Endothelial cell of umbilical vein (primary cell): ENCODE measurements at regions not wholly inside any gene's neighbourhood (a gene's known extent, or its start where the extent isn't known, plus 50 kb on each side); places are given as distances from the start of the nearest gene placed in this dataset.

Experiments used
- BruUV-seq: library from RNA; stranded (reverse); fragments of 400-500 nt; replicated peaks from 2 replicates; lab custom pipeline; 2021; lab: Mats Ljungman, UMichigan
- CTCF ChIA-PET: fragments of 300-600, 350-600 bp; sonication (Branson Sonifier 250); formaldehyde crosslinking; loops from one replicate; lab custom pipeline; 2021; ENCODE audit warnings: antibody characterized with exemption, inconsistent platforms; lab: Charles Lee
- POLR2A ChIA-PET: fragments of 300-600, 350-600 bp; sonication (Branson Sonifier 250); formaldehyde crosslinking; loops from one replicate; lab custom pipeline; 2021; ENCODE audit warnings: antibody characterized with exemption, inconsistent platforms; lab: Charles Lee
- DNase-seq: peaks from one replicate; pipeline ENCODE4 v3.0.0-alpha.2; 2011; ENCODE audit warnings: low read depth, low spot score
- FAIRE-seq: peaks from 2 replicates; lab custom pipeline; 2011; peaks lifted over from hg19 to GRCh38; lab: Jason Lieb, UNC
- H2AFZ ChIP-seq: 2 replicates; pipeline ENCODE4 v1.6.0; 2012; ENCODE audit warnings: low read depth, low read length, control low read depth, inconsistent platforms
- H3K27ac ChIP-seq: 2 replicates; pipeline ENCODE4 v1.5.1; 2011; ENCODE audit warnings: low read depth, mild to moderate bottlenecking, control low read depth, low read length, moderate library complexity; ENCODE audit not compliant: insufficient read depth
- H3K27me3 ChIP-seq, 2 experiments: 2 replicates each; pipeline versions ENCODE4 v1.6.0 to v1.6.1; 2011; ENCODE audit warnings: low read length in 2 of 2, mixed read lengths in 1 of 2; ENCODE audit not compliant: control insufficient read depth in 2 of 2, insufficient read depth in 2 of 2
- H3K36me3 ChIP-seq, 2 experiments: 2 replicates in 1 of 2; 3 replicates in 1 of 2; pipeline ENCODE4 v1.5.1; 2011; ENCODE audit warnings: low read length in 2 of 2, mild to moderate bottlenecking in 1 of 2, moderate library complexity in 1 of 2; ENCODE audit not compliant: control insufficient read depth in 2 of 2, insufficient read depth in 2 of 2; ENCODE audit errors: extremely low read depth in 1 of 2
- H3K4me1 ChIP-seq: 3 replicates; pipeline ENCODE4 v1.5.1; 2011; ENCODE audit warnings: mild to moderate bottlenecking, low read length; ENCODE audit not compliant: control insufficient read depth, insufficient read depth; ENCODE audit errors: extremely low read depth
- H3K4me2 ChIP-seq: 2 replicates; pipeline ENCODE4 v1.6.1; 2011; ENCODE audit warnings: low read length, control low read depth, mixed read lengths; ENCODE audit not compliant: insufficient read depth
- H3K4me3 ChIP-seq, 3 experiments: fragments of 200-600 bp in 1 of 3; sonication (generic), shearing (Covaris generic) in 1 of 3; replicated peaks in 1 of 3; 2 replicates each; pipeline ENCODE4 v1.5.1; 2011 to 2016; ENCODE audit warnings: control low read depth in 3 of 3, low read length in 3 of 3, mild to moderate bottlenecking in 2 of 3, inconsistent platforms in 1 of 3, low read depth in 1 of 3, moderate library complexity in 1 of 3; ENCODE audit not compliant: insufficient read depth in 1 of 3
- H3K79me2 ChIP-seq: 2 replicates; pipeline ENCODE4 v1.6.0; 2012; ENCODE audit warnings: low read length, inconsistent platforms; ENCODE audit not compliant: control insufficient read depth, insufficient read depth
- H3K9ac ChIP-seq: replicated peaks from 2 replicates; pipeline ENCODE3; 2011; ENCODE audit warnings: low read length, control low read depth; ENCODE audit not compliant: insufficient read depth; ENCODE audit errors: extremely low read depth
- H3K9me1 ChIP-seq: replicated peaks from 3 replicates; pipeline ENCODE4 v1.6.0; 2011; ENCODE audit warnings: mild to moderate bottlenecking, low read length; ENCODE audit not compliant: control insufficient read depth, insufficient read depth; ENCODE audit errors: extremely low read depth
- H3K9me3 ChIP-seq: replicated peaks from 2 replicates; pipeline ENCODE4 v1.5.1; 2012; ENCODE audit warnings: low read length, inconsistent platforms; ENCODE audit not compliant: control insufficient read depth, insufficient read depth
- H4K20me1 ChIP-seq: replicated peaks from 2 replicates; pipeline ENCODE3; 2011; ENCODE audit warnings: mild to moderate bottlenecking, low read length; ENCODE audit not compliant: control insufficient read depth, insufficient read depth; ENCODE audit errors: extremely low read depth
- EZH2 ChIP-seq: IDR thresholded peaks from 2 replicates; pipeline ENCODE4 v1.6.1; 2012; ENCODE audit warnings: borderline replicate concordance, low read depth, mild to moderate bottlenecking, moderate library complexity, low read length, inconsistent platforms; ENCODE audit not compliant: severe bottlenecking
- FOS ChIP-seq: IDR thresholded peaks from 2 replicates; pipeline ENCODE4 v1.6.1; 2011; ENCODE audit warnings: mild to moderate bottlenecking, low read length, moderate library complexity, borderline replicate concordance; ENCODE audit not compliant: insufficient read depth
- GATA2 ChIP-seq: IDR thresholded peaks from 2 replicates; pipeline ENCODE4 v1.7.0; 2011; ENCODE audit warnings: low read depth, mild to moderate bottlenecking, moderate library complexity, mixed read lengths, low read length; ENCODE audit not compliant: insufficient read length, insufficient read depth
- JUN ChIP-seq: IDR thresholded peaks from 2 replicates; pipeline ENCODE4 v1.6.1; 2011; ENCODE audit warnings: borderline replicate concordance, low read depth; ENCODE audit not compliant: insufficient read length, insufficient read depth
- MYC ChIP-seq: IDR thresholded peaks from one replicate; pipeline ENCODE4 v1.6.1; 2011; ENCODE audit warnings: mild to moderate bottlenecking, low read depth, low read length
- POLR2A ChIP-seq: IDR thresholded peaks from 2 replicates; pipeline ENCODE4 v1.6.1; 2012; ENCODE audit warnings: low read depth, mild to moderate bottlenecking, control low read depth, low read length
- POLR2AphosphoS5 ChIP-seq: IDR thresholded peaks from 2 replicates; pipeline ENCODE4 v1.6.1; 2012; ENCODE audit warnings: low read depth, mild to moderate bottlenecking, control low read depth, low read length, moderate library complexity; ENCODE audit not compliant: insufficient read depth
- dilution Hi-C: fragments of 300-500 bp; cut with MboI; formaldehyde crosslinking; loops from one replicate; pipeline ENCODE4 v1.15.0; 2019; ENCODE audit warnings: low sequenced_read_pairs; ENCODE audit not compliant: extremely low pct_ligation_motif_present
- intact Hi-C: fragments of 100-400 bp; cut with micrococcal nuclease; formaldehyde crosslinking; loops from one replicate; pipeline ENCODE4 v1.10.0; 2022
- TF ChIP-seq, protein P1 (sequence below), 2 donors: IDR thresholded peaks; 1 replicate in 1 of 2; 2 replicates in 1 of 2; pipeline ENCODE4 v1.5.1; 2011; ENCODE audit warnings: low read length in 2 of 2, mild to moderate bottlenecking in 2 of 2, moderate library complexity in 2 of 2, control low read depth in 1 of 2, inconsistent platforms in 1 of 2, low read depth in 1 of 2; ENCODE audit not compliant: insufficient read depth in 1 of 2; ENCODE audit errors: extremely low read depth in 1 of 2
- TF ChIP-seq, protein P2 (sequence below): IDR thresholded peaks from 2 replicates; pipeline ENCODE4 v1.6.1; 2011; ENCODE audit not compliant: insufficient read depth, insufficient read length

DNA sequence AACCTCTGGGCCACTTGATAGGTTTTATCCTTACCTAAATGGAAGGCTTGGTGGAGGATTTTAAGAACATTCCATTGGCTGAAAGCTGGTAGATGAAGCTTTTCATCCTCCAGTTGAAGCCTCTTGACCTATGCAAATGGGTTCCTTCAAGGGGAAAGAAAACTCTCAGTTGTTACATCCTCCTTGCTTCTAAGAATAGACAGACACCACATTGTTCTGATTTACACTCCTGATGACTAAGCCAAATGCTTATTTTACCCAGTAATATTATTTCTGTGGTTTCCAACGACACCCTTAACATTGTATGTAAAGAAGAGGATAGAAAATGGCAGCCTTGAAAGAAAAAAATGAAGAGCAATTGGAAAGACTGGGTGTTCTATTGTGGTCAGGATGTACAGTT, 480.5 kb downstream of the OTOL1 start:
- Histone ChIP-seq H3K9me3 (peaks cover 5% of the 10 kb centered on the region), H3K36me3 (no peaks in the 10 kb centered on the region), H3K4me1 (no peaks in the 10 kb centered on the region), H3K79me2 (no peaks in the 10 kb centered on the region), H3K27me3 (no peaks in the 10 kb centered on the region), H3K27ac (no peak overlapping the region), H3K4me3 (no peak overlapping the region), H4K20me1 (no peaks in the 10 kb centered on the region), H3K4me2 (no peak overlapping the region), H3K9me1 (no peaks in the 10 kb centered on the region), H2AFZ (no peak overlapping the region), H3K9ac (no peak overlapping the region)
- DNase-seq, result no peak
- no TSS peak for BruUV-seq
- TF ChIP-seq JUN (no peak), EZH2 (no peak), GATA2 (no peak), POLR2A (no peak), POLR2AphosphoS5 (no peak), MYC (no peak), FOS (no peak)
- TF ChIP-seq, protein P1, sequence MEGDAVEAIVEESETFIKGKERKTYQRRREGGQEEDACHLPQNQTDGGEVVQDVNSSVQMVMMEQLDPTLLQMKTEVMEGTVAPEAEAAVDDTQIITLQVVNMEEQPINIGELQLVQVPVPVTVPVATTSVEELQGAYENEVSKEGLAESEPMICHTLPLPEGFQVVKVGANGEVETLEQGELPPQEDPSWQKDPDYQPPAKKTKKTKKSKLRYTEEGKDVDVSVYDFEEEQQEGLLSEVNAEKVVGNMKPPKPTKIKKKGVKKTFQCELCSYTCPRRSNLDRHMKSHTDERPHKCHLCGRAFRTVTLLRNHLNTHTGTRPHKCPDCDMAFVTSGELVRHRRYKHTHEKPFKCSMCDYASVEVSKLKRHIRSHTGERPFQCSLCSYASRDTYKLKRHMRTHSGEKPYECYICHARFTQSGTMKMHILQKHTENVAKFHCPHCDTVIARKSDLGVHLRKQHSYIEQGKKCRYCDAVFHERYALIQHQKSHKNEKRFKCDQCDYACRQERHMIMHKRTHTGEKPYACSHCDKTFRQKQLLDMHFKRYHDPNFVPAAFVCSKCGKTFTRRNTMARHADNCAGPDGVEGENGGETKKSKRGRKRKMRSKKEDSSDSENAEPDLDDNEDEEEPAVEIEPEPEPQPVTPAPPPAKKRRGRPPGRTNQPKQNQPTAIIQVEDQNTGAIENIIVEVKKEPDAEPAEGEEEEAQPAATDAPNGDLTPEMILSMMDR (IDR thresholded peaks at IDR 0.05; ENCODE audit: extremely low read depth in 1 of 2, insufficient read depth in 1 of 2, low read depth in 1 of 2, low read length in 2 of 2), result no peak
- TF ChIP-seq, protein P2, sequence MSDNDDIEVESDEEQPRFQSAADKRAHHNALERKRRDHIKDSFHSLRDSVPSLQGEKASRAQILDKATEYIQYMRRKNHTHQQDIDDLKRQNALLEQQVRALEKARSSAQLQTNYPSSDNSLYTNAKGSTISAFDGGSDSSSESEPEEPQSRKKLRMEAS, result no peak
- no peak for FAIRE-seq
- CTCF ChIA-PET, result no interaction called here
- dilution Hi-C loops (no loop called here), intact Hi-C loops (no loop called here)
- POLR2A ChIA-PET, result no interaction called here
